GM21515 (cell line): ENCODE measurements at regions not wholly inside any gene's neighbourhood (a gene's known extent, or its start where the extent isn't known, plus 50 kb on each side); places are given as distances from the start of the nearest gene placed in this dataset.

Source experiments
- ATAC-seq: cut with Tn5 transposase; IDR thresholded peaks from one replicate; pipeline ENCODE4 v1.9.1; 2021; ENCODE audit not compliant: unreplicated experiment

- no peak for ATAC-seq
Observed at GRCh38 chr9:7546261-7546660, 253.3 kb downstream of the DMAC1 start.

DNA sequence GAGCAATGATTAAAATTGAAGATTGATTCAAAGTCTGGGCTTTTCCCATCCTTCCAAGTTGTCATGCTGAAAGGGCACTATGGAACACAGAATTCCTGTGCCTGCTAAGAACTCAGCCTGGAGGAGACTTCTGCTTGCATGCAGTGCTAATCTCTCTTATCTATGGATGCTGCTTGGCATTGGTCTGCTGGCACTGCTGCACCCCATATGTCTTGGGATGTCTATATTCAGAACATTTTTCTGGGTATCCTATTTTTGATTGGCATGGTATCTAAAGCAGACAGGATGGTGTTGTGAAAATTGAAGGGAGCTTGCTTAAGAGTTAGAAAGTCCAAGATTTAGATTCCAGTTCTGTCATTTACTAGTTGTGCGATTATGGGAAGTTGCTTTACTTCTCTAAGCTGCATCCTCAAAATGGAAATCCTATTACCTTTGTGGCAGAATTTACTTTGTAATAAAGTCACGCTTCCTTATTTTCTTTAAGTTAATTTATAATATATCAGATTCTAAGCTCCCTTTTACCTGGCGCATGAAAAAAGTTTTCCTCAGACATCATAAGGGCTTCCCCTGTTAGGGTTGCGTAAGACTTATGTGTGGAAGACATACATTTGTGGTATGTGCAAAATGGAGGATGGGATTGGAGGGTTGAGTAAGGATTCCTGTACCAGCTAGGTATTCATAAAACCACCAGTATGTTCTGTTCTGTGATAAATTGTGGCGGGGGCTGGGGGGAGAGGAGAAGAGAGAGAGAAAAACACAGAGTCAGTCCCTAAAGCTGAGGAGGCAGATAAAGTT lies 254.0 kb downstream of the DMAC1 start:
- no peak for ATAC-seq

GRCh38 chr9:7542693-7543092 lies 256.9 kb downstream of the DMAC1 start:
- ATAC-seq: no peak

DNA sequence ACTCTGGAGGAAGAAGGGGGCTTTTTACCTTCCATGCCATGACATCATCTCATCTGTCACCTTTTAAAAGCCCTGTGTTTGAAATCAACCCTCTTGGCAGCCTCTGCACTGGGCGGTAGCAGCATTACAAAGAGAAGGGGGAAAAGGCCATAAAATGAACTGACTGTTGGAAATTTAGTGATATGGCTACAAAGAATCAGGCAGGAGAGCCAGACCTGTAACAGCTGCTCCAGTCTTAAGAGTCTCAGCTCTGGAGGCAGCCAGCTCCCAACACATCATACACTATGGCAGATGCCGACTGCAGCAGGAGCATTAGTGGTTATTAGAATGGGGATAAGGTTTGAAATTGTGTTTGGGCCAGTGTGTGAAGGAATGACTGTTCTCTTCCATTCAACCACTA lies 257.5 kb downstream of the DMAC1 start:
- ATAC-seq: no peak

DNA sequence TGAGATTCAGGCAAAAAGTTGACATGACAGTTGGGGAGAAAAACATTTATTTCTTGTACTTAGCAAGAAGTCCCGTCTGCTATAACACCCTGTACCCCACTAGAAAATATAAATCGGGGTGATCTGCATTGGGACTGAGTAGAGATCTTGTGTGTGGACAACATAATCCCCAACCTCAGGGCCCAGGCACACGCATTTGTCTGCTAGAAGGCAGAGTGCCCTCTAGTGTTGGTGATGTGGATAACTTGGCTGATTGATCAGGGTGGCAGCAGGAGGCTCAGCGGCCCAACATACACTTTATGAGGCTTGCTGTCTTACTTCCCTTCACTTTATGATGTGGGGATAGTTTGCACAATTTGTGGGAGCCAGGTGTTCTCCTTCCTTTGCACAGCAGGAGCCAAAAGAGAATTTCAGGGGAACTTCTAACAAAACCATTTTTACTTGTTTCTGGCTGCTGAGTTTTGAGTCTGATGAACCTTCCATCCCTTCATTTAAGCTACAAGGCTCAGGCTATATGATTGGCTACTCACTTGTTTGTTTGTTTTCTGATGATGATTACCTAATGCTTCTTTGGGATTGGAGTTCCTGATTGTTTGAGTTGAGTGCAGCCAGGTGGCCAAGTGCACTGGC lies 263.2 kb downstream of the DMAC1 start:
- ATAC-seq: peak; percentile 85

- no peak for ATAC-seq
Observed at GRCh38 chr9:7534211-7534935, 265.2 kb downstream of the DMAC1 start.

DNA sequence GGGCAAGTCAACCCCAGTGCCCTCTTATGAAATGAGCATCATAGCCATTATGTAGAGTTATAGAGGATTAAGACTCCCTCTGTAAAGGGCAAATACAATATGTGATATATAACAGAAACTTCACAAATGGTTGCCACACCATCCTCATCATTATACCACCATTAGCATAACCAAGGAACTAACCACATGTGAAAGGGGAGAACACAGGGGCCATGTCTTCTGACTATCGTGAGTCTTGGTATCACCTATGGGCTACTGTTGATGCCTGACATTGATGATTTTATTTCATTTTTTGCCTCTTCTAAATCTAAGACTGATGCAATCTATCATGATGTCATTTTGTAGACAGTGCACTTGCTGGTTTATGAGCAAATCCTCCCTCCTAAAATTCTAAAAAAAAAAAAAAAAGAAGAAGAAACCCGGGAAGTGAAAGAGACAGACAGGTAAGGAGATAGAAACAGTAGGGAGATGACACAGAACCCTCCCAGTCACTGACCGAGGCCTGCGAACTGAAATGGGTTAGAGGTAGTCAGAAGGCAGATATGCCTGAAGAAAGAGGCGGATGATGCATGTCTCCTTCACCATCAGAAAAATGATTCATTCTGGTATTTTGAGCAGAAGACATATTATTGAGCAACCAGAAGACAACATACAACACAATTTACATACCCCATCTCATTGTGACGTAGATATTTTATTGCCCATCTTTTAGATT lies 266.0 kb downstream of the DMAC1 start:
- no peak for ATAC-seq

DNA sequence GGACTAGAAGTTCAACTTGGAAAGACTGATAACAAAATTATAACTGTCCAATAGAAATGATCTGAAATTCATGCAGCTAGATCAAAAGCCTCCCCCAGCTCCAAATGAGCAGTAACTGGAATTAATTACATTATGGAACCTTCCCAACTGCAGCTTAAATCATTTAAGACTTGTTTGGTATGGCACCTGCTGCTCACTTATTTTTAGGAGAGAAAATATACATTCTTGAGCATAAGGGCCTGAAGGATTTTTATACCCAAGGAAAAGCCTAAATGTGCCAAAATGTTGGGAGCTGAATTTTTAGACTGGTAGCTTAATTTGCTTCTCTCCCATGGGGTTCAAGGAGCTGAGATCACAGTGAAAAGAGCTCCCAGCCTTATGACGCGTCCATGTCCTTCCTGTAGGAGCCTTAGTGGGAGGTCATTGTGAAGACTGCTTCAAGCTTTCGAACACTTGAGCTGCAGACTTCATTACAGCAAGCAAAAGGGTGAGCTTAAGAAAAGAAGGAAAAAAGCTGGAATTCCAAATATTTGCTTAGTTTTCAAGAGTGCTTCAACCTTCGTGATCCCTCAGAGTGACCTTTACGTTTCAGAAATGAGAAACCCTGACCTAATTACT lies 276.0 kb downstream of the DMAC1 start:
- ATAC-seq: no peak

- no peak for ATAC-seq
Observed at GRCh38 chr9:7520396-7520795, 279.2 kb downstream of the DMAC1 start.

- ATAC-seq: no peak
Observed at GRCh38 chr9:7516376-7516775, 283.2 kb downstream of the DMAC1 start.

DNA sequence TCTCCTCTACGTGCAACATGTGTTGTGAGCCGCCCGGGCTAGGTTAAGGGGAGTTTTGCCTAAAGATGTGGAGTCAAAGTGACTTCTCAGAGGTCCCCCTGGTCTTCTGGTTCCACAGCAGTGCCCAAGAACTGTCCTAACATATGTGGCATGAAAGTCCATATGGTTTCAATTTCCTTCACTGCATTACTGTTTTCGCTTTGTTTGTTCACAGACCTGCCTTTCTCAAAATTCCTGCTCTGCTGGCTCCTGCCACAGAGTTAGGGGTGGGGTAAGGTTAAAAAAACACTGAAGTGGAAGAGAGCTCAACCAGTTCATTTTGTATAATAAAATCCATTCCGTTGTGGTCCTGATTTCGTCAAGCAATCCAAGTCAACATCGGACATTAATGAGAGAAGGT lies 289.4 kb downstream of the DMAC1 start:
- ATAC-seq: no peak

- ATAC-seq: no peak
Observed at GRCh38 chr9:7509576-7510145, 289.9 kb downstream of the DMAC1 start.

GRCh38 chr9:7508516-7508915 lies 291.1 kb downstream of the DMAC1 start:
- no peak for ATAC-seq

DNA sequence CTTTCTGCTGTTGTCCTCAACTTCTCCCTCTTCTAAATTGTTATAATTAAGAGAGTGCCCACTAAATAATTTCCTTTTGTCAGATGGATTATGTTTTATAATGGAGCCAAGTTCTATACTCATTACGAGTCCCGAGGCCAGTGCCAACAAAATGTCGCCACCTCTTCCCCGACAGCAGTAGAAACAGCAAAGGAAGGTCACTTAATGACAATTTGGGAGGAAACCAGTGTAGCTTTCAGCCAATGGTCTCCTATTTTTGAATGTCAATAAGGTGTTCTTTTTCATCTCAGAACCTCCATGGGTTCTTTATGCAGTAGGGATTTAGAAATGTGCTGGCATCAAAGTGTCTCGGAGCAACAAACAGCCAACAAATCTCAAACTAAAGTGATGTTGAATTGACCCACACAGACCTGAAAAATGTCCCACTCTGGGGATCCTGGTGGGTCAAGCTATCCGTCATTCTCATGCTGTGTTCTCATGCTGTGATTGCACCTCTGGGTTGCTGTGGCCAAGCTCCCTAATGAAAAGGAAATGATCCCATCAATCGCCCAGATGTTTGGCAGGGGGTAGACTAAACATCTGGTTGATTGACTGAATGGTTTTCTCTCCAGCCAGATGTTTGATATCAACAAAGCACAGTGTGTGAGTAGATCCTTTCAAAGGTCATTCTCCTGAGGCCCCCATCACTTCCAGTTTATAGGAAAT lies 291.9 kb downstream of the DMAC1 start:
- no peak for ATAC-seq

DNA sequence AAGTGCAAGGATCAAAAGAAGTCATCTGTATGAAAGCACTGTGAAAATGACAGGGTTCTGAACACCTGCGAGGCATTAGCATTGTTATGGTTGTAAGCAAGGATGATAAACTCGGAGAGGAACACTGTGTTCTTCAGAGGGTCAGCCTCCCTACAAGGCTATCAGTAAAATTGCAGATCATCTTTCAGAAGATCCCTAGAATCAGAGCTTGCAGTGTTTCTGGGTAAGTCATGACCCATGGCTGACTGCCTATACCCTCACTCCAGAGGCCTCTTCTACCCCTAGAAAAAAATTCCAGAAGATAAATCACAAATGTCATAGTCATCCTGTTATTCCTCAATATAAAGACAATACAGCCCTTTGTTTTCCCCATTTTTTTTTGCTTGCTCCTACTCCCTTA lies 292.6 kb downstream of the DMAC1 start:
- ATAC-seq: no peak

DNA sequence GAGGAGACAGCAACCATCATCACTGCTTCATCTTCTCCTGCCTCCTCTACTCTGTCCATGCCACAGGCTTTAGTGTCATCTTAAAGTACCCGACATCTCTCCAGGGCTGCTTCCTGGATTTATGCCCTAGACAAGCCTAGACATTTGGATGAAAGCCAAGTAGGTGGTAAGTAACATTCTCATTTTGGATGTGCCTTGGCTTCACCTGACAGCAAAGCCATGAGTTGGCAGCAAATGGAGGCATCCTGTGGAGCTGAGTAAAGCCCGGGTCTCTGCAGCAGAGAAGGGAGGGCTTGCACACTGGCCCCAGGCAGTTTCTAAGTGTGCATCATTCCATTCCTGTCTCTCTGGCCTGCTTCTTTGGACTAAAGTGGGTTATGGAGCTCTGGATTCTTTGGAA lies 299.1 kb downstream of the DMAC1 start:
- ATAC-seq: no peak

DNA sequence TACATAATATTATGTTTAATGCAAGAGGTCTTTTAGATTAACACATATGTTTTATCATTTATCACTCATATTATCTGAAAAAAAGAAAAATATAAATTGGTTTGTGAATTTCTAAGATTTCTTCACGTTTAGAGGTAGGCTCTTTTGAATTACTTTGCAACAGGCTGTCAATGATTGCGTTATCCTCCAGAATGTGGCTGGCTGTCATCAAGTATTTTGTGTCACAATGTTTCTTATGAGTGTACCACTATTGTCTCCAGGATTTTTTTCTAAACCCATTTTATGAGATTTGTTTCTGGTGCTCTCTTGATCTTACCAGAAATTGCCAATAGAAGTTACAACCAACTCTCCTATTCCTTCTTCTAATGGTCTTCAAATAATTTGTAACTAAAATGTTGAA lies 307.9 kb downstream of the DMAC1 start:
- ATAC-seq: no peak

DNA sequence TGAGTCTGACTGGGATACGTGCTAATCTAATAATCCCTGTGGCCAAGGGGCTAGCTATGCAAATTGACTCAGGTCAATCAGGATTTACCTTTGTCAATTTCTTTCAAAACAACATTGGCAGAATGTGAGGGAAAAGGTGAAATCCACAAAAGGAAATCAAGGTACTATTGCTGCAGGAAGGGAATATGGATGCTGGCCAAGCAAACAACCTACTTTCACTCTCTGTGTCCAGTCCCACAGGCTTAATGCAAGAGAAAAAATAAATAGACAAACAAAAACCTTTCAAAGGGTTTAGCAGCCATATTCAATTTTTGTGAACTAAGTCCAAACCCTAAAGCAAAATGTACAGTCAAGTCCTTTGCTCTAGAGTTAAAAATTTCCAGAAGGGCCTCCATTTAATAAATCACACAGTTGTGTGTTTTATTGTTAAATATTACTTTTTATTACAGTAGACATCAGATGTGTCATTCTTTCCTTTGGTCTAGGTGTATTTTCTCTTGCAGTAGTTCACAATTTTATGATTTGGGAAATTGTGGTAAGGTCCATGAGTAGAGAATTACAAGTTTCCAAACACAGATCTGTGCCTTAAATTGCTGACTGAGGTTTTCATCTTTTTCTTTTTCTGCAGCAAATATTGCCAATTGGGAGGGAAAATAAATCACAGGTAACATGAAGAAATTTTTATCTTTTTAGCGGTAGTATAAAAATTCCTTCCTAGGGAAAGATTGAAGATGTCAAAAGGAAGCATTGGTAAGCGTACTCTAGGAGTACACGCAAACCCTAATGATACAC lies 309.1 kb downstream of the DMAC1 start:
- no peak for ATAC-seq

DNA sequence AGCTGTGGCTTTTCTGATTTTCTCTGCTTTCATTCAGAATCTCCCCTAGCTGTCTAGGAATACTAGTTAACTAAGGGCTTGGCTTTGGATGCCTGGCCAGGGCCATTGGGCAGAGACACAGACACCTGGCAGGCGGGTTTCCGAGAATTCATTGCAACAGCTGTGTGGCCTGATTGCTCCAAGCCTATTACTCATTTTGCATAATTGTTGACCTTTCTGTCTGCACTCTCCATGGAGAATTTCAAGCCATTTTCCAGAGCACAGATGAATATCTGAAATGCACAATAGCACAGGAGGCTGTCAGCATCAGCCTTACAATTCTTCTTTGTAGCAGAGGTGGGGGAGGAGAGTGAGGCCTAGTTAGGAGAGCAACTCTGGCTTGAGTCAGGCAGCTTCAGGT lies 310.5 kb downstream of the DMAC1 start:
- no peak for ATAC-seq
